ENCODE measurements at regions not wholly inside any gene's neighbourhood (a gene's known extent, or its start where the extent isn't known, plus 50 kb on each side); places are given as distances from the start of the nearest gene placed in this dataset.

DNA sequence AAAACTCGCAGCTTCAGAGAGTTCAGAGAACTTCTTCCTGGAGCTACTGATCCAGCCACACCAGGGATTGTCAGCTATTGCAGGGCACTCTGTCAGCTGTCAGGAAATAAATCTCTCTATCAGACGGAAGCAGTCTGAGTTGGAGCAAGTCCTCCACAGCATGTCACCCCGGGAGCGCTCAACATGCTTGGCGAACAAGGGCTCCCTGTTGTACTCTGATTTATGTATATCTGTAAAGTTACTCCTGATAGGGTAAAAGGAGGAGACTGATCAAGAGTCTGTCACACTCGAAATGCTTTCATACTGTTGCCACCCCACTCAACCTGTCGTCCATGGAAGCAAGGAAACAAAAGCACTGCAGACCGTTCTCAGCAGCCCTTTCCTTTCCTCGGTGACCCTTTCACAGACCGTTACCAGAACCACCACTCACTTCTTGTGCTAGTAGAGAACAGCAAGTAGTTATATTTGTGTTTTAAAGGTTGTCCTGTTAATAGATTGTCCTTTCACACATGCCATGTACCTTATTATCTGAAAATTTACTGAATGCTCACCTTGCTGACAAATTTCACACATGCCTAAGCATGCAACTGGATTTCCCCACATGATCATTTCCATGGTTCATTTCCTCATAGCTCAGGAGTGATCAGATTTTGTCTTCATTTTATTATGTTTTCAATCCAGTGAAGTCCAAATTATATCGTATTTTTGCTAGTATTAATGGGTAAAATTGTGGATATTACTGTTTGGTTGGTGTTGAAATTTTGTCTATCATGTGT lies 2108.9 kb upstream of the TENM3 start:
- H3K9me3 ChIP-seq = no peaks in the 10 kb centered on the region
- no peaks in the 10 kb centered on the region for H3K36me3 ChIP-seq
- no peak overlapping the region for H3K27ac ChIP-seq
- TF ChIP-seq CTCF (IDR thresholded peaks at IDR 0.05) = no peak
- DNase-seq = peak in 1 of 4 donors; percentile 14
- ATAC-seq = peak; percentile 74
- intact Hi-C loops (cut with DNase I) = no loop called here
- H3K4me3 ChIP-seq = no peak overlapping the region
- H3K4me1 ChIP-seq = no peaks in the 10 kb centered on the region
- H3K27me3 ChIP-seq = no peaks in the 10 kb centered on the region

DNA sequence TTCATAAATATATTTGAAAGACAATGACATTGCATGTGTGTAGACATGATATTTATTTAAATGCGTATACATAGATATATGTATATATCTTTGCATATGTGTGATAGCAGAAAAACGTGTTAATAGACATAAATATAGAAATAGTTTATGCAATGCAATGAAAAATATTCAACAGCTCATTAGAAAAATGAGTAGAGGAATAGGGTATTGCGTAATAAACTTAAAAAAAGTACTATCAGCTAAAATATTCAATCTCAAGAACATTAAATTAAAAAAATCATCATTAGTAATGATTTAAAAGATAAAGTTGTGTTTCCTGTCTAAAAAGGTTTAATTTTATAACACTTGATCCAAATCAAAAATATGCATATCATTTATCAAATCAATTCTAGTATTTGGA lies 2101.5 kb upstream of the TENM3 start:
- TF ChIP-seq CTCF (IDR thresholded peaks at IDR 0.05) = no peak
- intact Hi-C loops (cut with DNase I) = no loop called here
- Histone ChIP-seq H3K4me1 (no peaks in the 10 kb centered on the region), H3K36me3 (no peaks in the 10 kb centered on the region), H3K27ac (no peak overlapping the region), H3K27me3 (no peaks in the 10 kb centered on the region), H3K9me3 (no peaks in the 10 kb centered on the region), H3K4me3 (no peak overlapping the region)
- ATAC-seq (no peak), DNase-seq (no peak)

- no peak for TF ChIP-seq CTCF (IDR thresholded peaks at IDR 0.05)
- intact Hi-C loops (cut with DNase I) = no loop called here
- no peak overlapping the region for H3K27ac ChIP-seq
- ATAC-seq = no peak
- no peak for DNase-seq
- H3K27me3 ChIP-seq = no peaks in the 10 kb centered on the region
- H3K9me3 ChIP-seq = no peaks in the 10 kb centered on the region
- no peak overlapping the region for H3K4me3 ChIP-seq
- no peaks in the 10 kb centered on the region for H3K4me1 ChIP-seq
- H3K36me3 ChIP-seq = no peaks in the 10 kb centered on the region
These were observed 2094.5 kb upstream of the TENM3 start for GRCh38 chr4:180148737-180149136.

DNA sequence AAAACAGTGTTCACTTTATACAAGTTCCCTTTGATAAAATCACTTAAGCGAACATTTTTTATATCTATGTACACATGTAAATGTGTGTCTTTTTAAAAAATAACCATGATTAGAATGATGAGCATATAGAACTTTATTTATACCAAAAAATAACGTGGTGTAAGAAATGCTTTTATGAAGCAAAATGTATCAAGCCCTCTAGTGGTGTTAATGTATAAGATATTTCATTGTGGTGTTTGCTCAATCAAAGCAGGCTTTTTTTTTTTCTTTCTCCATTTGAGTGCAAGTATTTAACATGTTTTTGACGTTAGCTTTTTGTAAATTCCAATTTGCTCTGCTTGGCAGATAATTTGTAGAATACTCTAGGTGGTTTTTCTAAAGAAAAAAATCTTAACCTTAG lies 2092.4 kb upstream of the TENM3 start:
- ATAC-seq (no peak), DNase-seq (no peak)
- intact Hi-C loops (cut with DNase I) = no loop called here
- no peaks in the 10 kb centered on the region for H3K27me3 ChIP-seq
- H3K9me3 ChIP-seq = no peaks in the 10 kb centered on the region
- H3K4me3 ChIP-seq = no peak overlapping the region
- H3K36me3 ChIP-seq = no peaks in the 10 kb centered on the region
- H3K27ac ChIP-seq = no peak overlapping the region
- H3K4me1 ChIP-seq = no peaks in the 10 kb centered on the region
- no peak for TF ChIP-seq CTCF (IDR thresholded peaks at IDR 0.05)

GRCh38 chr4:180152831-180153230 lies 2090.4 kb upstream of the TENM3 start:
- Histone ChIP-seq H3K36me3 (no peaks in the 10 kb centered on the region), H3K4me1 (no peaks in the 10 kb centered on the region), H3K27ac (no peak overlapping the region), H3K9me3 (no peaks in the 10 kb centered on the region), H3K27me3 (no peaks in the 10 kb centered on the region), H3K4me3 (no peak overlapping the region)
- no peak for DNase-seq
- no peak for ATAC-seq
- no peak for TF ChIP-seq CTCF (IDR thresholded peaks at IDR 0.05)
- intact Hi-C loops (cut with DNase I) = no loop called here
